ENCODE measurements at regions not wholly inside any gene's neighbourhood (a gene's known extent, or its start where the extent isn't known, plus 50 kb on each side); places are given as distances from the start of the nearest gene placed in this dataset.

DNA sequence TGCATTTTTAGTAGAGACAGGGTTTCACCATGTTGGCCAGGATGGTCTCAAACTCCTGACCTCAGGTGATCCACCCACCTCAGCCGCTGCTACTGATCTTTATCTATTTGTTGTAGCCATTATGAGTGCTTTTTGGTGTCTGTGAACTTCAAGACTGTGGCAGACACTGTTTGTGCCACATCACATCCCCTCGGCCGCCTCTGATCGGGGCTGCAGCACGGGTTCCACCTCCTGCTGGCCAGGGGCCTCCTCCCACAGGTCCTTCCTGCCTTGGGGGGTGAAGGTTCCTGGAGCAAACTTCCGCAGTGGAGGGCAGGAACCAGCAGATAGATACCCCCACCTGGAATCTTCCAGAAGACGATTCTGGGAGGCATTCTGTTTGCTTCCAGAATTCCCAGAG is 98.5 kb downstream of the C9orf50 start (continued):
- TF ChIP-seq, protein P1, sequence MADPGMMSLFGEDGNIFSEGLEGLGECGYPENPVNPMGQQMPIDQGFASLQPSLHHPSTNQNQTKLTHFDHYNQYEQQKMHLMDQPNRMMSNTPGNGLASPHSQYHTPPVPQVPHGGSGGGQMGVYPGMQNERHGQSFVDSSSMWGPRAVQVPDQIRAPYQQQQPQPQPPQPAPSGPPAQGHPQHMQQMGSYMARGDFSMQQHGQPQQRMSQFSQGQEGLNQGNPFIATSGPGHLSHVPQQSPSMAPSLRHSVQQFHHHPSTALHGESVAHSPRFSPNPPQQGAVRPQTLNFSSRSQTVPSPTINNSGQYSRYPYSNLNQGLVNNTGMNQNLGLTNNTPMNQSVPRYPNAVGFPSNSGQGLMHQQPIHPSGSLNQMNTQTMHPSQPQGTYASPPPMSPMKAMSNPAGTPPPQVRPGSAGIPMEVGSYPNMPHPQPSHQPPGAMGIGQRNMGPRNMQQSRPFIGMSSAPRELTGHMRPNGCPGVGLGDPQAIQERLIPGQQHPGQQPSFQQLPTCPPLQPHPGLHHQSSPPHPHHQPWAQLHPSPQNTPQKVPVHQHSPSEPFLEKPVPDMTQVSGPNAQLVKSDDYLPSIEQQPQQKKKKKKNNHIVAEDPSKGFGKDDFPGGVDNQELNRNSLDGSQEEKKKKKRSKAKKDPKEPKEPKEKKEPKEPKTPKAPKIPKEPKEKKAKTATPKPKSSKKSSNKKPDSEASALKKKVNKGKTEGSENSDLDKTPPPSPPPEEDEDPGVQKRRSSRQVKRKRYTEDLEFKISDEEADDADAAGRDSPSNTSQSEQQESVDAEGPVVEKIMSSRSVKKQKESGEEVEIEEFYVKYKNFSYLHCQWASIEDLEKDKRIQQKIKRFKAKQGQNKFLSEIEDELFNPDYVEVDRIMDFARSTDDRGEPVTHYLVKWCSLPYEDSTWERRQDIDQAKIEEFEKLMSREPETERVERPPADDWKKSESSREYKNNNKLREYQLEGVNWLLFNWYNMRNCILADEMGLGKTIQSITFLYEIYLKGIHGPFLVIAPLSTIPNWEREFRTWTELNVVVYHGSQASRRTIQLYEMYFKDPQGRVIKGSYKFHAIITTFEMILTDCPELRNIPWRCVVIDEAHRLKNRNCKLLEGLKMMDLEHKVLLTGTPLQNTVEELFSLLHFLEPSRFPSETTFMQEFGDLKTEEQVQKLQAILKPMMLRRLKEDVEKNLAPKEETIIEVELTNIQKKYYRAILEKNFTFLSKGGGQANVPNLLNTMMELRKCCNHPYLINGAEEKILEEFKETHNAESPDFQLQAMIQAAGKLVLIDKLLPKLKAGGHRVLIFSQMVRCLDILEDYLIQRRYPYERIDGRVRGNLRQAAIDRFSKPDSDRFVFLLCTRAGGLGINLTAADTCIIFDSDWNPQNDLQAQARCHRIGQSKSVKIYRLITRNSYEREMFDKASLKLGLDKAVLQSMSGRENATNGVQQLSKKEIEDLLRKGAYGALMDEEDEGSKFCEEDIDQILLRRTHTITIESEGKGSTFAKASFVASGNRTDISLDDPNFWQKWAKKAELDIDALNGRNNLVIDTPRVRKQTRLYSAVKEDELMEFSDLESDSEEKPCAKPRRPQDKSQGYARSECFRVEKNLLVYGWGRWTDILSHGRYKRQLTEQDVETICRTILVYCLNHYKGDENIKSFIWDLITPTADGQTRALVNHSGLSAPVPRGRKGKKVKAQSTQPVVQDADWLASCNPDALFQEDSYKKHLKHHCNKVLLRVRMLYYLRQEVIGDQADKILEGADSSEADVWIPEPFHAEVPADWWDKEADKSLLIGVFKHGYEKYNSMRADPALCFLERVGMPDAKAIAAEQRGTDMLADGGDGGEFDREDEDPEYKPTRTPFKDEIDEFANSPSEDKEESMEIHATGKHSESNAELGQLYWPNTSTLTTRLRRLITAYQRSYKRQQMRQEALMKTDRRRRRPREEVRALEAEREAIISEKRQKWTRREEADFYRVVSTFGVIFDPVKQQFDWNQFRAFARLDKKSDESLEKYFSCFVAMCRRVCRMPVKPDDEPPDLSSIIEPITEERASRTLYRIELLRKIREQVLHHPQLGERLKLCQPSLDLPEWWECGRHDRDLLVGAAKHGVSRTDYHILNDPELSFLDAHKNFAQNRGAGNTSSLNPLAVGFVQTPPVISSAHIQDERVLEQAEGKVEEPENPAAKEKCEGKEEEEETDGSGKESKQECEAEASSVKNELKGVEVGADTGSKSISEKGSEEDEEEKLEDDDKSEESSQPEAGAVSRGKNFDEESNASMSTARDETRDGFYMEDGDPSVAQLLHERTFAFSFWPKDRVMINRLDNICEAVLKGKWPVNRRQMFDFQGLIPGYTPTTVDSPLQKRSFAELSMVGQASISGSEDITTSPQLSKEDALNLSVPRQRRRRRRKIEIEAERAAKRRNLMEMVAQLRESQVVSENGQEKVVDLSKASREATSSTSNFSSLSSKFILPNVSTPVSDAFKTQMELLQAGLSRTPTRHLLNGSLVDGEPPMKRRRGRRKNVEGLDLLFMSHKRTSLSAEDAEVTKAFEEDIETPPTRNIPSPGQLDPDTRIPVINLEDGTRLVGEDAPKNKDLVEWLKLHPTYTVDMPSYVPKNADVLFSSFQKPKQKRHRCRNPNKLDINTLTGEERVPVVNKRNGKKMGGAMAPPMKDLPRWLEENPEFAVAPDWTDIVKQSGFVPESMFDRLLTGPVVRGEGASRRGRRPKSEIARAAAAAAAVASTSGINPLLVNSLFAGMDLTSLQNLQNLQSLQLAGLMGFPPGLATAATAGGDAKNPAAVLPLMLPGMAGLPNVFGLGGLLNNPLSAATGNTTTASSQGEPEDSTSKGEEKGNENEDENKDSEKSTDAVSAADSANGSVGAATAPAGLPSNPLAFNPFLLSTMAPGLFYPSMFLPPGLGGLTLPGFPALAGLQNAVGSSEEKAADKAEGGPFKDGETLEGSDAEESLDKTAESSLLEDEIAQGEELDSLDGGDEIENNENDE (IDR thresholded peaks at IDR 0.05; ENCODE audit: insufficient replicate concordance, low read length) = no peak
- TF ChIP-seq EP300 (IDR thresholded peaks at IDR 0.05; ENCODE audit: borderline replicate concordance in 1 of 2, low read depth in 2 of 2, low read length in 2 of 2) = no peak
- TF ChIP-seq KDM1A (IDR thresholded peaks at IDR 0.05; ENCODE audit: borderline replicate concordance, low read length) = no peak
- TF ChIP-seq TAF1 (IDR thresholded peaks at IDR 0.05; ENCODE audit: low read depth, low read length) = no peak
- no peak for TF ChIP-seq POLR2A (IDR thresholded peaks at IDR 0.05; ENCODE audit: control extremely low read depth in 1 of 2, low read depth in 2 of 2, low read length in 2 of 2)
- TF ChIP-seq TAF7 (optimal IDR thresholded peaks at IDR 0.05; ENCODE audit: borderline replicate concordance, low read depth, low read length) = no peak
